22Rv1 (cell line): ENCODE measurements at regions not wholly inside any gene's neighbourhood (a gene's known extent, or its start where the extent isn't known, plus 50 kb on each side); places are given as distances from the start of the nearest gene placed in this dataset.

ENCODE experiments used
- CTCF ChIP-seq: fragments of 450-650 bp; IDR thresholded peaks from 2 replicates; pipeline ENCODE4 v1.5.1; 2017; ENCODE audit warnings: mild to moderate bottlenecking
- ZFX ChIP-seq: fragments of 450-650 bp; IDR thresholded peaks from 2 replicates; pipeline ENCODE4 v1.6.1; 2017; ENCODE audit warnings: antibody characterized with exemption, borderline replicate concordance

- TF ChIP-seq CTCF (no peak), ZFX (no peak)
Observed at GRCh38 chr10:59037018-59037389, 139.4 kb upstream of the PHYHIPL start.
